Stimulated activated CD4-positive, alpha-beta T cell treated with anti-CD3 and anti-CD28 coated beads, Interleukin-15, amount 100 ng/mL, for 24 hours (primary cell): ENCODE measurements at regions not wholly inside any gene's neighbourhood (a gene's known extent, or its start where the extent isn't known, plus 50 kb on each side); places are given as distances from the start of the nearest gene placed in this dataset.

Source experiments
- DNase-seq: peaks from one replicate; pipeline ENCODE4 v3.0.0-alpha.2; 2020

DNA sequence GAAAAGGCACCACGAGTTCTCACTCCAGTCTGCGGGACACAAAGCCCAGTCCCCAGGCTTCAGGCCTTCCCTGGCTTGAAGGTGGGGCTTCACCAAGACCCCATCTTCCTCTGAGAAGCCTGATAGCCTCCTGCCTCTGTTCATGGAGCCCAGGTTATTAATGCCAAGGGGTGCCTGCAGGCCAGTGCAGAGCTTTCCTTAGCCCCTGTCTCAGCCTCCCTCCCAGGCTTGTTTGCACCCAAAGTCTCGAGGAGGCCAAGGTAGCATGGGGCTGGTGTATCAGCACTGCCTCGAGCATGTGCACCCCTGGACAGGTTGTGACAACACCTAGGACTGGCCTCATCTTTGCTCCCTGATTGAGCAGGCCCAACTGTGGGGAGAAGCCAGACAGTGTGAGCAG lies 108.1 kb upstream of the PCDH15 start:
- DNase-seq = no peak

DNA sequence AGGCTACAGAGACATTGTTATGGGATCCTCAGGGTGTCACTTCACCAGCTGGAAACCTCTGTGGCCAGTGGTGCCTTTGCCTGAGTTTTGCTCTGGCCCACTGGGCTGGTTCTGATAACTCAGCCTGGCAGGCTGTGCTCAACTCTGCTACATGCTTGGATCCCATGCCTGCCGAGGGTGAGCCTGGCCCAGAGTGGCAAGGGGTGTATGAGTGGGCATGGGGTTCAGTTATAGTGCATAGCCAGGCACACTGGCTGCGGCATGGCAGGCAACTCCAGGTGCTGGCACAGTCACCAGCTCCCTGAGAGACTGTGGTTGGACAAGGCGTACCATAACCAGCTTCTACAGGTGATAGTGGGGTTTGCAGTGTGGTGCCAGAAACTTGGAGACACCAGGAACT lies 107.0 kb upstream of the PCDH15 start:
- no peak for DNase-seq

GRCh38 chr10:54906940-54907339 lies 105.9 kb upstream of the PCDH15 start:
- DNase-seq = no peak

GRCh38 chr10:54905578-54906192 lies 104.7 kb upstream of the PCDH15 start:
- DNase-seq = no peak

DNA sequence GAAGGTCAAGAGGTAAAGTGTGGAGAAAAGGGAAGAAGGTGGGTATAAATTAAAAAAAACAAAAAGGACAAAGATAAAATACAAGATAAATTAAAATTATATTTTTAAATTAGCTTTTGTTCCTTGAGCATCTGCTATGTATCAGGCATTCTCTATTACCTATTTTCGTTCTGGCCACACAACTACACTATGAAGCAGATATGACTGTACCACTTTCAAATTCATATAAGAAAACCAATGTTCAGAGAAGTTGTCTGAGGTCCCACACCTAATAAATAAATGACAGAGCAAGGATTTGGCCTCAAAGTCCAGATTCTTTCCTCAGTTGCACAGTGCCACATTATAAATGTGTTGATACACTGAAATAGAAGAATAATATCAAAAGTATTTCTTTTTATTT lies 103.8 kb upstream of the PCDH15 start:
- DNase-seq = no peak

DNA sequence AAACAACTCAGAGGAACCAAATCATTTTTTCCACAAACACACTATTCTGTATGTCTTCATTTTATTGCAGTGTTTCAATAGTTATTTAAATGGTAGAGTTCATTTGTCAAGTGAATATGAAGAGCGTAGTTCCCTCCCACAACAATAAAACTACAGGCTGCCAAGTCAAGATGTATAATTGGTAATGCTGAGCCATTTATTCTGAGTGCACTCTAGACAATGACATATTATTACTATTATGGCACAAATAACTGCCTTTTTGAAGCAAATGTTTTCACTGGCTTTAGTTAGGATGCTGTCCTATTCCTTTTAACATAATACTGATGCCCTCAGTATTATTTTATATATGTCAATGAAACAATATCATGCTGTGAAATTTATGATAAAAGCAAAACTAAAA lies 102.7 kb upstream of the PCDH15 start:
- no peak for DNase-seq

- DNase-seq = no peak
Measured at GRCh38 chr10:54900584-54900983, 99.6 kb upstream of the PCDH15 start.

DNA sequence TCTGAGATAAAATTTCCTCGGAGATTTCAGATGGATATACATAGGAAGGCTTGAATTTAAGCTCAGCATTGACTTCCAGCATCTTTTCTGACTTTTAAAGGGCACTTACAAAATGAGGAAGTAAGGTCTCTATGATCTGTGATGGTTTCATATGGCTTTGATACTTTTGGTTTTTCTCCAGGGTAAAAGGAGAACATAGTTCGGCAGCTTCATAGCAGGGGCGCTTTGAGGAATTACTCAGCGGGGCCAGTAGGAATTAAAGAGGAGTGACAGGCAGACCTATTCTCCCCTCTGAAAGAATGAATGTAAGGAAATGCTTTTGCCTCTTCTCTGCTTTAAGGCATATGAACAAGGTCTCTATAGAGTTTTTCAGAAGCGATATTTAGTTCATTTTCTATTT lies 80.0 kb upstream of the PCDH15 start:
- no peak for DNase-seq

DNA sequence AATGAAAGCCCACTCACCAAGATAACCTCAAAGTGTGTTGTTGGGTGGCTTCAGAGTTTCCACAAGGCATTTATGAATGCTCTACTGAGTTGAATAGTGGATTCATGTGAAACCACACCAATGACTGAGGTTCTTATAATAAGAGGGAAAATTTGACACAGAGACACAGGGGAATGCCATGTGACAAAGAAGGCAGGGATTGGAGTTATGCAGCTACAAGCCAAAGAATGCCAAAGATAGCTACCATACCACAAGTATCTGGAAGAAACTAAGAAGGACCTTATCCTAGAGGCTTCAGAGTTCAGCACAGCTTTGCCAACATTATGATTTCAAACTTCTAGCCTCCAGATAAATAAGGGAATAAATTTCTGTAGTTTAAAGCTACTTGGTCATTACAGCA lies 68.0 kb upstream of the PCDH15 start:
- DNase-seq = no peak

GRCh38 chr10:54866666-54867065 lies 65.6 kb upstream of the PCDH15 start:
- DNase-seq = no peak

DNA sequence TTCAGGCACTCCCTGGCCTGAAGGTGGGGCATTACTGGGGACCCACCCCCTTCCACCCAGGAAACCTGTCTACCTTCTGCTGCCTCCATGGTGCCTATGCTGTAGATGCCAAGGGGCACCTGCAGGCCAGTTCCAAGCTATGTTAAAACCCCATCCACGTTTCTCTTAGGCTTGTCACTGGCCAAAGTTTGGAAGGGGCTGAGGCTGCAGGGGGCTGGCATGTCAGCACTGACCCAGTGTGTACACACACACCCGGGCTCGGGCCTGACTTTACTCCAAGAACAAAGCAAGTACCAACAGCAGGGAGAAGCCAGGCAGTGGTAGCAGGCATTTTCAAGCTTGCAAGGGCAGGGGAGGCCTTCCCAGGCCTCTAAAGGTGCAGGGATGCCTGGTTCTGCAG lies 53.8 kb upstream of the PCDH15 start:
- DNase-seq = no peak

DNA sequence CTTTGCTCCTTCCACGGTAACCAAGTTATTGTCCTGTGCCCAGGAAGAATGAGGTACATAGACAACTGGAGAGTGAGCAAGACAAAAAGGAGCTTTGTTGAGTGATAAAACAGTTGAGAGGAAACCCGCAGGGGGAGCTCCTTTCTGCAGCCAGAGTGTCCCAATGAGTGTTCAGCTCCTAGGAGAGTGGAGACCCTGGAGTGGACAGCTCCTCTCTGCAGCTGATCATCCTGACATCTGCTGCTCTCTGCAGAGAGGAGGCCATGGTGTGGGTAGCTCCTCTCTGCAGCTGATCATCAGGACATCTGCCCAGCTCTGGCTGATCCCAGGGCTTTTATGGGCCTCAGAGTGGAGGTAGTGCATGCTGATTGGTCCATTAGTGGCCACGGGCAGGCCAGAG lies 53.4 kb upstream of the PCDH15 start:
- no peak for DNase-seq

GRCh38 chr10:54853883-54854282 lies 52.9 kb upstream of the PCDH15 start:
- no peak for DNase-seq
